Ovary (tissue), 7 donors: ENCODE measurements at regions not wholly inside any gene's neighbourhood (a gene's known extent, or its start where the extent isn't known, plus 50 kb on each side); places are given as distances from the start of the nearest gene placed in this dataset.

Experiments
- DNase-seq, 5 donors: peaks; one replicate each; pipeline ENCODE4 v3.0.0-alpha.2; 2019 to 2020
- H3K27ac ChIP-seq, 2 donors: fragments of 200-600 bp; one replicate each; pipeline versions ENCODE4 v1.5.1 to v1.8.0; 2019 to 2022
- H3K27me3 ChIP-seq: fragments of 200-600 bp; one replicate; pipeline ENCODE4 v1.8.0; 2022
- H3K36me3 ChIP-seq: fragments of 200-600 bp; sonication (generic); one replicate; pipeline ENCODE4 v1.5.1; 2019
- H3K4me1 ChIP-seq: one replicate; pipeline ENCODE4 v1.8.1; 2013; ENCODE audit warnings: mild to moderate bottlenecking, moderate library complexity; ENCODE audit not compliant: insufficient read depth
- H3K4me3 ChIP-seq: fragments of 200-600 bp; sonication (generic); one replicate; pipeline ENCODE4 v1.5.1; 2017
- H3K9me3 ChIP-seq, 2 donors: fragments of 200-600 bp in 1 of 2; sonication (generic) in 1 of 2; one replicate each; pipeline versions ENCODE4 v1.5.1 to v1.8.1; 2013 to 2019; ENCODE audit warnings: mild to moderate bottlenecking in 1 of 2, moderate library complexity in 1 of 2
- CTCF ChIP-seq, 3 donors: fragments of 450-650 bp in 2 of 3; fragments of 200-600 bp in 1 of 3; IDR thresholded peaks; one replicate each; pipeline versions ENCODE4 v1.5.1 to v1.8.0; 2016 to 2022; ENCODE audit warnings: antibody characterized with exemption in 3 of 3, mild to moderate bottlenecking in 1 of 3
- EP300 ChIP-seq: sonication (generic); formaldehyde crosslinking; IDR thresholded peaks from one replicate; pipeline ENCODE4 v1.6.1; 2017; ENCODE audit warnings: antibody characterized with exemption
- POLR2A ChIP-seq: fragments of 450-650 bp; IDR thresholded peaks from one replicate; pipeline ENCODE4 v1.6.1; 2017; ENCODE audit warnings: antibody characterized with exemption, mild to moderate bottlenecking, moderate library complexity
- WGBS, 3 donors: extraction: QIAGEN DNeasy Blood & Tissue Kit in 1 of 3; methylation state at CpG; one replicate each; pipeline versions ENCODE4 v1.1.5 to v1.1.7; 2013 to 2017; 5-methylcytosine and 5-hydroxymethylcytosine counted together
- intact Hi-C, 4 donors: fragments of 100-400 bp; cut with DNase I; formaldehyde crosslinking; loops; one replicate each; pipeline versions ENCODE4 v1.11.0 to v1.15.1; 2022 to 2023
- donor health status: DM: no; HTN: no; CAD: no; lungs with moderate emphysema.
- donor health status: DM: no; HTN: no; CAD: no.
- donor health status: Bipolar disorder and iron deficiency.
- donor health status: DM: no; HTN: no; CAD: no.
- donor health status: DM: yes; HTN: yes; CAD: no.

DNA sequence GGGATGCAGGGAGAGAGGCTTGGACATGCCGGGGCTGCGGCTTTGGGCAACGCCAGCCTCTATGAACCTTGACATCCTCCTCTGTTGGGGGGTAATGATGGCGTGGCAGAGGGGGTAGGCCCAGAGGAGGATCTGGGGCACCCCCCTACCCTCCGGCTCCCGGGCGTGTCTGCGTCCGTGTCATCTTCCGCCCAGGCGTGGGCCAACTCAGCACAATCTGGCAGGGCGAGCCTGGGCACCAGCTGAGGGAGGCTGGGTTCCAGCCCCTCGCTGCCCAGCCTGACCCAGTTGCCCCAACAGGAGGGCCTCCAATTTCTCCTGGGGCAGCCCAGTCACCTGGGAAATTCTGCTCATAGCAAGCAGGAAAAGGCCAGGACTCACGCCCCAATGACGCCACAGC is 62.9 kb upstream of the IL17B start:
- H3K27me3 ChIP-seq: no peaks in the 10 kb centered on the region
- DNase-seq: peak in 1 of 5 donors; percentile 30
- peaks cover 10% of the 10 kb centered on the region for H3K4me1 ChIP-seq
- intact Hi-C loops: loop anchor here in 2 of 4 donors (2.0 to 5.0 kb wide), 2 partner anchors 105 to 109 kb away; partner anchors contain the start of gene CSNK1A1 (in 1 of the 2)
- no peak for TF ChIP-seq CTCF (IDR thresholded peaks at IDR 0.05)
- TF ChIP-seq POLR2A: no peak
- no peak for TF ChIP-seq EP300
- no peaks in the 10 kb centered on the region for H3K36me3 ChIP-seq
- no peak overlapping the region for H3K4me3 ChIP-seq
- 78 to 82% (median 81%) methylated on average over 15 of the region's 15 CpGs for WGBS, 3 donors
- no peaks in the 10 kb centered on the region for H3K9me3 ChIP-seq
- H3K27ac ChIP-seq: peak overlapping the region; percentile 7 to 90

DNA sequence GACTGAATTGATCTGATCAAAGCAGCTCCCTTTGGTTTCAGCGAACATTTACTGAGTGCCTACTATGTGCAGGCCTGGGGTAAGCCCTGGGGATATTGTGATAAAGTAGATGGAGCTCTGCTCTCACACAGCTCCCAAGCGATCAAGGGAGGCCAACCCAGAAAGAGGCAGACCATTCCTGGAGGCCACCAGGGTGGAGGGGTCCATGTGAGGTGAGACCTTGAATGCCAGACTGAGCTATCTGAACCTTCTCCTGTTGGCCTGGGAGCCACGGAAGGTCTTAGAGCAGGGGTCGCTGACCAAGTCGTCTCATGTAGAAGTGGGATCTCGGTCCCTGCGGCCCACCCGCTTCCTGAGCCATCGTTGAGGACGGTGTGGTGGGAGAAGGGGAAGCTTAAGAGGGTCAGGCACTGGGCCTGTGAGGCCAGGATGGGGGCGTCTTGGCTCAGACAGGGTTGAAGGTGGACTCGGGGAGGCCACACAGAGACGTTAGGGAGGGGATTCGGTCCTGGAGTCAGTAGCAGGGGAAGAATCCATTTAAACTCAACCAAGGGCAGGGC is 62.2 kb upstream of the IL17B start:
- Histone ChIP-seq H3K27ac (no peak overlapping the region), H3K4me1 (peaks cover 10% of the 10 kb centered on the region), H3K9me3 (no peaks in the 10 kb centered on the region), H3K36me3 (no peaks in the 10 kb centered on the region), H3K27me3 (no peaks in the 10 kb centered on the region), H3K4me3 (no peak overlapping the region)
- TF ChIP-seq EP300: no peak
- no peak for TF ChIP-seq POLR2A
- no peak for TF ChIP-seq CTCF (IDR thresholded peaks at IDR 0.05)
- intact Hi-C loops: loop anchor here in 1 of 4 donors (5.0 kb wide), 1 partner anchor 106 kb away; no protein-coding TSS in a partner anchor
- DNase-seq: no peak
- WGBS, 3 donors: 86 to 89% (median 86%) methylated on average over 14 of the region's 14 CpGs

DNA sequence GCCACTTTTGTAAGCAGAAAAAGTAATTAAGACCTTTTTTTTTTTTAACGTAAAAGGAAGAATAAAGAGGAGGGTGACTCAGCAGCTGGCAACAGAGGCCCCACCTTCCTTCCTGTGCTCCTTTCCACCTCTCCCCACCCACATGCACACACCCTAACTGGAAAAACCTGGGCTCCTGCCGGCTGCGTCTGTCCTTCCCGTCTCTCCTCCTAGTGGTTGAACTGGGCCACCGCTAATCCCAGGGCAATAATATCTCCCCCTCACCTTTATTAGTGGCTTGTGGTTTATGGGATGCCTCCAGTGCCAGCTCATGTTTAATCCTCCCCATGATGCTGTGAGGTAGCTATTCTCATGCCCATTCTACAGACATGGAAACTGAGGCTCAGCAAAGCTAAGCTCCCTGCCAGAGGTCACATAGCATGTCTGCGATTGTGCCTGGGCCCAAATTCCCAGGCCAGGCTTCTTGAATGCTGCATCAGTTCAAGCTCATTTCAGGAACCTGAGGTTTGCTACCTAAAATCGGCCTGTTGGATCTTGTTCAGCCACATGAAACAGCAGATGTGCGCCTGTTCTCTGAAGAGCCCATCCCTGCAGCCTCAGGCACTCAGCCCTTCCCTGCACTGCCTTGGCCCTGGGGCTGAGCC is 60.9 kb upstream of the IL17B start:
- DNase-seq: no peak

DNA sequence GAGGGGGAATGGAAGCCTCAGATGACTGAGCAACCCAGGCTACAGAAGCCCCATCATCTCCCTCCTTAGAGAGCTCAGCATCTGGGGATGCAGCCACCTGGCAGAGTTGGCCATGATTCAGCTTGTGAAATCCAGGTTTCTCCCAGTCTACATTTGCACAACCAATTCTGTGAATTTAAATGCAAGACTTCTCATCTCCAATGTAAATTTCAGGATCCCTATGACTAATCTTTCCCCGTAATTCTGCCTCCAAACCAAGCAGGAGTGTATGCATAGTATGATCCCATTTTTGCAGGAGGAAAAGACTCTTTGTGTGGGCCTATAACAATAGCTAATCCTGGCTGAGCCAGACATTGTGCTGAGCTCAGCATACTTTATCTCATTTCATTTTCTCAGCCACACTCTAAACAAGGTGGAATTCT is 59.6 kb upstream of the IL17B start:
- 70 to 80% (median 74%) methylated on average over 1 of the region's 1 CpG for WGBS, 3 donors
- no peak overlapping the region for H3K27ac ChIP-seq
- DNase-seq: no peak
- no peak overlapping the region for H3K4me3 ChIP-seq
- no peaks in the 10 kb centered on the region for H3K9me3 ChIP-seq
- intact Hi-C loops: no loop called here
- TF ChIP-seq EP300 (no peak), CTCF (IDR thresholded peaks at IDR 0.05) (no peak), POLR2A (no peak)
- H3K4me1 ChIP-seq: peaks cover 7% of the 10 kb centered on the region
- no peaks in the 10 kb centered on the region for H3K36me3 ChIP-seq
- no peaks in the 10 kb centered on the region for H3K27me3 ChIP-seq

More for the DNA sequence above, 60.9 kb upstream of the IL17B start:
- intact Hi-C loops: loop anchor here in 1 of 4 donors (5.0 kb wide), 1 partner anchor 107 kb away; no protein-coding TSS in a partner anchor
- H3K4me3 ChIP-seq: no peak overlapping the region
- 55 to 73% (median 64%) methylated on average over 8 of the region's 8 CpGs for whole genome bisulfite sequencing, 3 donors
- no peak overlapping the region for H3K27ac ChIP-seq
- H3K9me3 ChIP-seq: no peaks in the 10 kb centered on the region
- no peaks in the 10 kb centered on the region for H3K27me3 ChIP-seq
- no peaks in the 10 kb centered on the region for H3K36me3 ChIP-seq
- H3K4me1 ChIP-seq: peaks cover 7% of the 10 kb centered on the region
- TF ChIP-seq POLR2A: no peak

- H3K27ac ChIP-seq: no peak overlapping the region
- WGBS, 3 donors: 78 to 80% (median 79%) methylated on average over 5 of the region's 5 CpGs
- intact Hi-C loops: no loop called here
- H3K27me3 ChIP-seq: no peaks in the 10 kb centered on the region
- H3K36me3 ChIP-seq: no peaks in the 10 kb centered on the region
- H3K9me3 ChIP-seq: no peaks in the 10 kb centered on the region
- no peak for DNase-seq
- TF ChIP-seq CTCF (IDR thresholded peaks at IDR 0.05) (no peak), POLR2A (no peak), EP300 (no peak)
- peaks cover 7% of the 10 kb centered on the region for H3K4me1 ChIP-seq
- no peak overlapping the region for H3K4me3 ChIP-seq
These were observed 59.2 kb upstream of the IL17B start for GRCh38 chr5:149438281-149438680.
